NCI-H1105 (cell line): ENCODE measurements at regions not wholly inside any gene's neighbourhood (a gene's known extent, or its start where the extent isn't known, plus 50 kb on each side); places are given as distances from the start of the nearest gene placed in this dataset.
A peak's percentile ranks its signal among the peaks of the same experiment; 100 is the strongest.
"Not testable (repeated sequence)": the region's sequence is repeated elsewhere in the genome, so short reads cannot be mapped to it uniquely, and the experiment has no call there.

Experiments
- DNase-seq: peaks from one replicate; lab custom pipeline; 2025; lab: John Stamatoyannopoulos, UW

DNA sequence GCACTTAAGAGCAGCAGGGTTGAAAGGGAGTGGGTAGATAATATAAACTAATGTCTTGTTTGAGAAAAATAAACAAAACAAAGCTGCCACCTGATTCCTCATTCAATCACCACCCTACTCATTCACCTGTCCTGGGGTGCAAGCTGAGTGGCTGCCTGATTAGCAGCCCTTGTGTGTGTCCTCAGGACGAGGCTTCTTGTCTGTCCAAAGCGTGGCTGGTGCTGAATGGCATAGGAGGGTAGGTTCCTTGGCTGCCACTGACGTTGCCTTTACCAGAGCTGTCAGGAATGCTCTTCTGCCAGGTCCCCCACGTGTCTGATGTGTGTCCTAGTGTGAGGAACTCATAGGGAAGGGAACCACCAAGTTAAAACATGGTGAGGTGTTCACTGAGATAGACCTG, 146.6 kb upstream of the SLC24A2 start:
- no peak for DNase-seq

DNA sequence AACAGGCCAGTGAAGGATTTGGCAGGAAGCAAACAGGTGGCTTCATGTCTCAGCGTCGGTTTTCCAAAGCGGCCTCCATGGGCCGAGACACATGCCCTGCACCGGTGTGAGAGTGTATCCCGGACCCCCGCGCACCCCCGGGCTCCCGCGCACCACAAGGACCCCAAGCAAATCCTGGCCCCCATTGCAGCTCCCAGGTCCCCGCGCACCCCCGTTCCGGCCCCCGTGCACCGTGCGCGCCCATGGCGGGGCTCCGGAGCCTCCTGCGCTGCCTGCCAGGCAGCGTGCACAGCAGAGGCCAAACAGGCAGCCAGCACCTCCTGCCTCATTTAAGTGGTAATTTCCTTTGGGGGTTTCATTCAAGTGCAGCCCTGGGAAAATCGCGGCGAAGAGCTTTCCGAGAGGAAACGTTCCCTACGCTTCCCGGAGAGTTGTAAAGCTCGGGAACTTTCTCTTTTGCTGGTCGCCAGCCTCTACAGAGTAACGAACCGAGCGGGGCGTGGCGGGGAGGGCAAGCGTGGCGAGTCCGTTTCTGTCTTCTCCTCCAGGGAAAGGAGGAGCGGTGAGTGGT, 145.5 kb upstream of the SLC24A2 start:
- DNase-seq = no peak

DNA sequence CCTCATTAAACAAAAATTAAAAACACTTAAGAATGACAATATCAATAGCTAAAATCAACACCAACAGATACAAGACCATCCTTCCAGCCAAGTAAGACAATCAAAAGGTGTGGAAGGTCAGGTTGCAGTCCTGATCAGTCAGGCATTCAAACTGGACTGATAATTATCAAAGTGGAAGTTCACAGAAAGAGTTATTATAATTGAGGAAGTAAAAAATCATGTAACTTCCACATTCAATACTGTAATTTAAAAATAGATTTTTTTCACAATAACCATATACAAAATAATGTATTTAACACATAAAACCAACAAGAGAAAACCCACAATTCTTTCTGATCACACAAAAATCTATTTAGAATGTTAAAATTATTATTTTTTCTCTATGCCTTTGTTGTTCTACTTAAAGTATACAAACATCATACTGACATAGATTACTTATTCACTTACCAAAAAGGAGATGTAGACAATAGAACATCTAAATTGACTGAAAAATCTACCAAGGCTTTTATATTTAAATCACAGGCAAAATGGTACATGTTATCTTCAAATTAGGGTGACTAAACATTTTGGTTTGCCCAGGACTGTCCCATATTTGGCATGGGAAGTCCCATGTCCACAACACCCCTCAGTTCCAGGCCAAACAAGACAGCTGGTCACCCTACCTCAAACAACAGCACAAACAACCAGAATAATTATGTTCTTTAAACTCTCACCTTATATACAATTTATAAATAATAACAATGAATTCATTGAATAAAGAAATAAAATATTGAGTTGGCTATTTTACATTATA, 142.5 kb upstream of the SLC24A2 start:
- no peak for DNase-seq

DNA sequence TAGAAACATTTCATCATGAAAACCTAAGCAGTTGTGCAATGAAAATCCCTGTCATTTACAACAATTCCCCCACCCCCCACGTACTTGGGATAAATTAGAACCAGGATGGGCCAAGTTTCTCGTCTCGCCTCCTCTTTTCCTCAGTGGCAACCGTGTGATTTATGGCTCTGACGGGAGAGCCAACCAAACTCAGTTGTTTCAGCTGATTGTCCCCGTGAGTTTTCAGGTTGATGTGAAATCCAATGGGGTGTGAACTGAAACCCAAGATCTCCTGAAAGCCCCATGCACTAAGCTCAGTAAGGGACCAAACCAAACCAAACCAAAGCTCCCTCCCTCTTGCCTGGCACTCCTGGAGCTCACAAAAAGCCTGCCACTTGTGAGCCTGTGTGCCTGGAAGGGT, 138.7 kb upstream of the SLC24A2 start:
- DNase-seq = no peak

DNA sequence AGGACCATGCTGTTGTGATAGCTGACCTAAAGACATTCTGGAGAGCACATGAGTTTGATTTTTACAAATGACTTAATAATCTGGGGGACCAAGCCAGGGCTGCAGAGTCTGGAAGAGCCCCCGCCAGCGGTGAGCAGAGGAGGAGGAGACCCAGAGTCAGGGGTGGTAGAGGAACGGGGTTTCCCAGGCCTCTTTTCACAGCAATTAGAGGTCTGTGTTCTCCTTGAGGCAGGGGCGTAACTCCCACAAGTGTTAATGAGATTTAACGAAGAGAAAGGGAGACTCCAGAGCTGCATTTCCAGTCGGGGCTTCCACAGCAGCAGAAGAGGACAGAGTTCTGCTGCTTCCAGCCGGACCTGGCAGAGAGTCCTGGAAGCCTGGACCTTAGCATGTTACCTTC, 137.9 kb upstream of the SLC24A2 start:
- DNase-seq = no peak

DNA sequence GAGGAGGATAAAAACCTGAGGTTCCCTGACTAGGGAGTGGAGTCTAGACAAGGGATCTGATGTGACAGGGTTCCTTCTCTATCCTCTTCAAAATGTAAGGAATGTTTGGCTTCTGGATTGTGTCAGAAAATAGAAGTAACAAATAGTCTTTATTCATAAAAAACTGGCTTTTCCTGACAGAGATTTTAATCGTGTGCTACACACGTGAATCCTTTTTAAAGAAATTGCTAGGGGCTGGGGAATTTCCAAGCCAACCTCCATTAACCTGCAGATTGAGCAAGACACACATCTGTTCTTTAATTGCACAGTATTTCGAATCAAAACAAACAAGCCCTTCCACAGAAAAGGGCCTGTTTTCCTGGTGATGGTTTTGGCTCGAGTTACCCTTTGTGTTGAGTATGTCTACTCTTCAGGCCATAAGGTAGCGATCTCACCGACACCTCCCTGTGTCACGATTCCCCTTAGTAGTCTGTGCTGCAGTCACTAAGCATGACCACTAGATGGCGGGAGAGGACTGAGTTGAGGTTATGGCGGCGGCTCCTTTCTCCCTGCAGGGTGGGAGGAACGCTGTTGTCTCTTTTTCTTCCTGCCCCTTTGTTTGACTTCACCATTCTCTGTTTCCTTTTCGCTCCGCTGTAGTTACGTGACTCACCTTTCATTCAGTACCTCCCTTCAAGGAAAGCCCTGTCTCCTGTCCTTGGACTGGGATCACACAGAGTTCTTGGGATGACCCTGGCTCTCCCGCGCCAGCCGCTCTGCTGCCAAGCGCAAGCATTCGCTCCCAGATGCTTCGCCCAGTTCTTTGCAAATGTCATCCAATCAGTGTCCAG, 137.1 kb upstream of the SLC24A2 start:
- DNase-seq = peak; percentile 51

DNA sequence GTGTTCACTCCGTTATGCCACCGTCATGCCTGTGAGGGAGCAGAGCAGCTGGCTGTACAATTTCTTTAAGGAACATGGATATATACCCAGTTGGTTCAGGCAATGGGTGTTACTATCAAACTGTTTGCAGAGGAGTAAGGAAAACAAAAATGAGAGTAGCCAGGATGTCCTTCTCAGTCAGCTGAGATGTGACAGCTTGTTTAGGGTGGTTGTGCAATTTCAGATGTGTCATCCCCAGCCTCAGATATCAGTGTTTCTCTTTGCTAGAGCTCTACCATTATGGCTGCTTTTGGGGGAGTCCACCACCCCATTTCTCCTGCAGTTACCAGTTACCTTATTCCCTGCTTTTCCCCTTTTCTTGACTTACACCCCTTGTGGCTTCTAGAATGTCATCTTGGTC, 135.2 kb upstream of the SLC24A2 start:
- no peak for DNase-seq

DNA sequence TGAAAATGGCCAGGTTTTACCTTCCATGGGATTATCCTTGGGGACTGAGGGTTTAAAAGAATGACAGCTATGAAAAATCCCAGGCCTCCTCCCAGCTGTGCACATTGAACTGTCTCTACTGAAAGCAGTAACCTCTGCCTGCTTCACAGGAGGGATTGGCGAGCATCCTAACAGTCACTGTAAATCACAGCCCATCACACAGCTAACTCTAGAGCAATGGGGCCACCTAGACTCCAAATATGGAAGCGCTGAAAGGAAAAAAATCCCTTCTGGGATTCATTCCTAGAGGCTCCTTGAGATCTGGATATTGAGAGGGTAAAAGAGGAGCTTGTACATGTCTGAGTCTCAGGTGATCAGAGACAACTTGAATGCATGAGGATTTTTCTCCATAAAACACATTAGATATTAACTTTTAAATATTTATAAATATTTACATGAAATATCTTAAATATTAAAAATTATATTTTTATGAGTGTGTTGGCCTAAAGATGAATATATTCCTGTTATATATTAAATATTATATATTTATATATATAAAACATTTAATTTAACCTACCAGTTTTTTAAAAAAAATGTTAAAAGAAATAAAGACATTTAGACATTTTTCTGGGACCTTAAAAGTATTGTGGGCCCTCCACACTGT, 133.8 kb upstream of the SLC24A2 start:
- DNase-seq = peak; percentile 41

DNA sequence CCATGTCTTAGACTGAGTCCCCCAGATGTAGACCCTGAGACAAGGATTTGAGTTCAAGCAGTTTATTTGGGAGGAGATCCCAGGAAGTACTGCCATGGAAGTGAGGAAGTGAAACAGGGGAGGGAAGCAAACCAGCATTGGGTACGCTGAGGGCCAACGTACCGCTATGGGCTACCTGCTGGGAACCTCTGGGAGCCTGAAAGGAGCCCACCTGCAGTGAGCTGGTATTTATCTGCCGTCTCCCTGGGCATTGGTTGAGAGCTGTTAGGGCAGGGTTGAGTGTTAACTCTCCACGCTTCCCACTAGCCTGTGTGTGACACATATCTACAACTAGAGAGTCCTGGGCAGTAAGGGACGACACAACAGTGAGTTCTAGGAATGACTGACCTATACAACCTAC, 131.6 kb upstream of the SLC24A2 start:
- no peak for DNase-seq

DNA sequence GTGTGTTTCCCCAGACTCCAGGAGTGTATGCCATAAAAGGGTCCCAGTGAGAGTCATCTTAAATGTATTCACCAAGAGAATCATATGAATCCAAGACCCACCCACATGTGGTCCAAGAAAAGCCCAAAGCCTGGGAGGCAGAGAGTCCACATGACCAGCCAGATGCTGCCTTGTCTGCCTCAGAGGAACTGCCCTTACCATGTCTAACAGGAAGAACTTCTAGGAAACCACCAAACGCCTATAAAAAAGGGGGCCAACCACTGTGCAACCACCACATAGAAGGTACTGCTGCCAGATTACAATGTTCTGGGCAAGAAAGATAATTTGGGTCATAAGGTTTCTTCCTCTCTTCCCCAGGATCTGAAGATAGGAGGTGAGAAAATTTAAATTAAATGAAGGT, 129.8 kb upstream of the SLC24A2 start:
- DNase-seq = no peak

DNA sequence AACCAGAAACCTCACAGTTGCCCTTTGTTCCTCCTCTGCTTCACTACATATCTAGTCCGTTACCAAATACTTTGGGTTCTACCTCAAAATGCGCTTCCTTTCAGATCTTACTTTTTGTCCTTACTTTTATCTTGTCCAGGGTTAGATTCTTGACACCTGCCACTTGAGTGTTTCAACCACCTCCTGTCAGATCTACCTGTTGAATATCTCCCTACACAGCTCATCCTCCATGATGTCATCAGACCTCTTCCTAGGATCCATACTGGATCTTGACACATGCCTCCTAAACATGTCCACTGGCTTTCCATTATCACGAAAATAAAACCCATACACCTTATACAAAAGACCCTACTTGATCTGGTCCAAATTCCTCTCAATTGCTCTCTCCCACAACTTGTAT, 125.2 kb upstream of the SLC24A2 start:
- DNase-seq = no peak

DNA sequence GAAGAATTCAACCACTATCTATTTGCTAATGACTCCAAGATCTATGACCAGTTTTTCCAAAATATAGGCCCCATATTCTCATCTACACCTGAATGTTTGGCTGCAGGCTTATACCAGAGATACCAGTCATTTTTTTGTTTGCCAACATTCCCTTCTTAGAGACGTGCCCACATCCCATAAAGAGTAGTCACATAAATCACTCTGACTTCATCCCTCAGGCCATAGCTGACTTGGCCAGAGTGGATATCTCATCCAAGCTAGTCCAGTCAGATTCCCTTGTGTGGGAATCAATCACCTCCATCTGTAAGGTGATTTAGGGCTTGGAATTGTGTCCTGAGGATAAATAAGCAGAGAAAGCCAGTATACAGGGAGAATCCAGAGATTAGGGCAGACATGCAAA, 124.3 kb upstream of the SLC24A2 start:
- DNase-seq = no peak

DNA sequence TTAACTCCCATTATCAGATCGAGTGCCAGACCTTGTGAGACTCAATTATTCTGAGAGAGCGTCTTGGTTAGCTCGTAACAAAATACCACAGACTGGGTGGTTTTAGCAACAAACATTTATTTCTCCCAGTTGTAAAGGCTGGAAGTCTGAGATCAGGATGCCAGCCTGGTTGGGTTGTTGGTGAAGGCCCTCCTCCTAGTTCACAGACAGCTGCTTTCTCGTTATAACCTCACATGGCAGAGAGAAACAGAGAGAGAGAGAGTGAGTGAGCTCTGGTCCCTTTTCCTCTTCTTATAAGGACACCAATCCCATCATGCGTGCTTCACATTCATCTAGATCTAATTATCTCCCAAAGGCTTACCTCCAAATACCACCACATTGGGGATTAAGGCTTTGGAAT, 114.2 kb upstream of the SLC24A2 start:
- DNase-seq = no peak

DNA sequence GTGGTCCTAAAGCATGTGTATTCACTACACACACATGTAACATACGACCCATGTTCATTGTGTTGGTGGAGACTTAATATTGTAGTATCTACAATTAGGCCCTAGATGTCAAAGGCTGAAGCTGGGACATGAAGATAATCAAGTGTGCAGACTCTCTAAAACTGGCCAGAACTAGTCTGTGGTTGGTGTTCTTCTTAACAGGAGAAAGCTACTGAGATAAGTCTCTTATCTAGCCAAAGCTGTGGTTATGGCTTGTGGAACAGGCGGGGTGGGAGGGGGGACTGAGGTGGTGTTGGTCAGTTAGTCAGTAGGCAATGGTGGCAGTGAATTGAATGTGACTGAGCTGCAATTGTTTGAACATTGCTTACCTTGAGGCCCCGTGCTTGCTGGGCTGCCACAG, 112.7 kb upstream of the SLC24A2 start:
- DNase-seq = no peak

DNA sequence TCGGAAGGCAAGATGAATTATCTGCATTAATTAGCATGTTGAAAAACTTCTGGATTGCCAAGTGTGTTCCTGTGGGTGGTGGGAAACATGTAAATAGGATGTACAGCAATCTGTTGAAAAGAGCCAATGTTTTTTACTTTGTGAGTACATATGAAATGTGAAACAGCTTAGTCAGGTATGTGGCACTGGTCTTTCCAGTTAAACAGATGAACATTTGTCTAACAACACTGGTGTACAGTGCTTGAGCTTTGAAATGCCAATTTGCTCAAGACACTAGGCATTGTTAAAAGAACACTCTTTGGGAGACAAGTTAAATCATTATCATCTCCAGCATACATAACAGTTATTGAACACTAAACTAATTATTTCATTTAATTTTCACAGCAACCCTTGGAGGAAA, 107.3 kb upstream of the SLC24A2 start:
- no peak for DNase-seq

DNA sequence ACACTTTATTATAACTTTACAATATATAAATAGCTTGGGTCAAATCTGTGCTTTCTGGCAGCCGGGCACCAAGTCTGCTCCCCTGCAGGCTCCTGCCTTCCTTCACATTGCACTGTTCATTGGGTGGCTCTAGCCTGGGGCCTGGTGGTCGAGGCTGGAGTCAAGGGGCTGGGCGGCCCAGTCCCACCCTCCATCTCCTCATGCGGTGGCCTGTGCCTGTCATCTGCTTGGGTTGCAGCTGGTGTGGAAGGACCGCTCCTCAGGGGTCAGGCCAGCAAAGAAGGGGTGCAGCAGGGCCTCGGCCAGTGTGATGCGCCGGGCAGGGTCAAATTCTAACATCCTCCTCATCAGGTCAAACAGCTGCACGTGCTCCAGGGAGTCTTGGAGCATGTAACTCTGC, 106.7 kb upstream of the SLC24A2 start:
- not testable (repeated sequence) for DNase-seq

DNA sequence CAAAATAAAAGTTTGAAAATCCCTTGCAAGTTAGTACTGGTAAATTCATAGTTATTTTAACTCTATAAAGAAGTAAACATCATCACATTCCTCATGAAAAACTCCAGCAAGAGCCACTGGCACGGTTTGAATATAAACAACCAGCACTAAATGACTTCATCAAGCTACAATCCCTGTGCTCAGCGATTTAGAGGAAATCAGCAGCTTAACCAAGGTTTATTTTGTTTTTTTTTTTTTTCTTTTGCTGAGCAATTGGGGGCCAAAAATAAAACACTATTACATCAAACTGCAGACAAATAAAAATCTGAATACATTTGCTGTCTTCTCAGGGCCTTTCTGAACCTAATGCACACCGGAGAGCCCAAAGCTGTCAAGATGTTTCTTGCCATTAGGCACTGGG, 106.2 kb upstream of the SLC24A2 start:
- no peak for DNase-seq

DNA sequence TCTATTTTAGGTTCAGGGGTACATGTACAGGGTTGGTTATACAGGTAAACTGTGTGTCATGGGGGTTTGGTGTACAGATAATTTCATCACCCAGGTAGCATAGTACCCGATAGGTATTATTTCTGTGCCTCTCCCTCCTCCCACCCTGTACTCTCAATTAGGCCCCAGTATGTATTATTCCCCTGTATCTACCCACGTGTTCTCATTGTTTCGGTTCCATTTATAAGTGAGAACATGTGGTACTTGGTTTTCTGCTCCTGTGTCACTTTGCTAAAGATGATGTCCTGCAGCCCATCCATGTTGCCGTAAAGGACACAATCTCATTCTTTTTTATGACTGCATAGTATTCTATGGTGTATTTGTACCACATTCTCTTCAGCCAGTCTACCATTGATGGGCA, 96.8 kb upstream of the SLC24A2 start:
- no peak for DNase-seq

DNA sequence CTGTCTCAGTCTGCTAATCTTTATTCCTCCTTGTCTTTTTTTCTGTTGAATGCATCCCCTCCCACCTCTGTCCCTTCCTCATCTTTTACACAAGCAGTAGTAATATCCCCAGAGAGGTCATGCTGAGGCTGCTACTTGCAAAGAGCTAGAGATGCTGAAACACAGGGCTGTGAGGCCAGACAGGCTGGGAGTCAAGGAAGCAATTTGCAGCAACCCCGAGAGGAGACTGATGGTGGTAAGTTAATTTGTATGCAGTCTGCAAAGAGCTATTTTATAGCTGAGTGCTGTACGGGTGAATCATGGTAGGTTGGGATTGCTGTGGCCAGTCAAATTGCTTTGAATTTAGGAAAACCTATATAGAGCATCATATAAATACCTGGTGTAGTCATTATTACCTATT, 90.2 kb upstream of the SLC24A2 start:
- DNase-seq = no peak

DNA sequence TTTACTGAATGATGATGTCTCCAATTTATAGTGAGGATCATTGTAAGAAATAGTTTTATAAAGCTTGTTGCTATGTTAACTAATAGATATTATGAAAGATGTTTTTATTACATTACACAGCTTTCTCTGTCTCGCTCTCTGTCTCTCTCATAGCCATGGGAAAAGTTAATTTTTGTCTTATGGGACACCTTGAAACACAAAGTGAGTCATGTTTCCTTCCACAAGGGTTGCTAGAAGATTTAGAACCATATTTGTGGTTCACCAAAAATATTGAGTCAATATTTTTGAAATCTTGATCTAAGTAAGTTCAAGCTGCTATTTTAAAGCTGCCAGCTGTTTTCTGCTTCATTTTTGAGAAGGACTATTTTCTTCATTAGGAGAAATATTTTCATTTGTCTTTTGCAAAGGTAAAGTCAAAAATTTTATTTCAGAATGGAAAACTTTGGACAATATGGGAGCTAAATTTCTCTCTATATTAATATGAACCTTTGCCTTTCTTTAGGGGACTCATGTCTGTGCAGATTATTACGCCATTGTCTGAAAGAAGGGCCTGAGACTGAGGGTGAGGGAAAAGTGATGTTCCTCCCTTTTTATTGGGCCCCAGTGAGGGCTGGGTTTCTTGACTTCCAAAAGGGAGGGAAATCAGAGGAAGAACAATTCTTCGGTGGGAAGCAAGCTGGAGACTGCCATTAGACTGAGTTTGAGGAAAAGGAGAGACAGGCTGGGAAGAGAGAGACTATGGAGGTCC, 87.9 kb upstream of the SLC24A2 start:
- no peak for DNase-seq

DNA sequence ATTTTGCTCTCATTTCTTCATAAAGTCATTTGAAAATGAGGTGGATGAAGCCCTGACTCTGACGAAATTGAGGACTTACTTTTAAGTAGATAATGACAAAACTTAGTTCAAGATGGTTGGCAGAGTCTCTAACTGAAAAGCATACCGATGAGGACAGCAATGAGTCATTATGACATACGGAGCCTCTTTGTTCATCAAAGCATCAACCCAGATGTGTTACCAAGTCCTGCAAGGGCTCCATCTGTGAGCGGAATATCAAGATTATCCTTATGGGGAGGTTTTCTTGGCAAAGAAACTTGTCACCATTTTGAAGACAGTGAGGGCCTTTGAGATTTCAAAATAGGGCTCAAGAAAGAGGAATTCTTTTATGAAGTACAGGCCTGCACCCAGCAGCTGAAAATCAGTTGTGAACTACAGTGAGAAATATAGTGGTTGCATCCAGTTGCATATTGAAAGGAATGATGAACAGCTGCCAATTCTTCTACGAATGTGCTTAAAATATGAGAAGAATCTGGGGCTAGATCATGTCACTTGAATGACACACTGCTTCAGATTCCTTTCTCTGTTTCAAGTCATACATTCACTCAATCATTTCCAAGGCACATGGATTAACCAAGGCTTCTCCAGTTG, 86.6 kb upstream of the SLC24A2 start:
- no peak for DNase-seq
